WTC11 (cell line): ENCODE measurements at regions not wholly inside any gene's neighbourhood (a gene's known extent, or its start where the extent isn't known, plus 50 kb on each side); places are given as distances from the start of the nearest gene placed in this dataset.

Experiments
- ATF1 ChIP-seq: sonication (generic); formaldehyde crosslinking; IDR thresholded peaks from 2 replicates; pipeline ENCODE4 v1.8.1; 2023; ENCODE audit warnings: mild to moderate bottlenecking, moderate library complexity, missing genetic modification reagents
- ATF6 ChIP-seq: sonication (generic); formaldehyde crosslinking; IDR thresholded peaks from 2 replicates; pipeline ENCODE4 v1.8.1; 2023; ENCODE audit warnings: mild to moderate bottlenecking, missing genetic modification reagents
- CTCF ChIP-seq: fragments of 200-600 bp; IDR thresholded peaks from 2 replicates; pipeline ENCODE4 v1.8.0; 2022; ENCODE audit warnings: antibody characterized with exemption
- EMX1 ChIP-seq: fragments of 250-450 bp; sonication (Bioruptor Pico); IDR thresholded peaks from 2 replicates; pipeline ENCODE4 v1.8.0; 2021; ENCODE audit warnings: mild to moderate bottlenecking
- GTF2I ChIP-seq: fragments of 250-450 bp; sonication (Bioruptor Pico); conservative IDR thresholded peaks from 2 replicates; pipeline ENCODE4 v1.4.0; 2021; ENCODE audit warnings: mild to moderate bottlenecking
- NR3C1 ChIP-seq: sonication (generic); formaldehyde crosslinking; conservative IDR thresholded peaks from 2 replicates; pipeline ENCODE4 v1.8.1; 2023; ENCODE audit warnings: low read depth, mild to moderate bottlenecking, missing genetic modification reagents
- USF2 ChIP-seq: sonication (generic); formaldehyde crosslinking; IDR thresholded peaks from 2 replicates; pipeline ENCODE4 v1.8.1; 2023; ENCODE audit warnings: mild to moderate bottlenecking, missing genetic modification reagents, moderate library complexity
- TF ChIP-seq, protein P1 (sequence below): sonication (generic); formaldehyde crosslinking; IDR thresholded peaks from 2 replicates; pipeline ENCODE4 v1.8.1; 2022; ENCODE audit warnings: mild to moderate bottlenecking, moderate library complexity, missing genetic modification reagents
- TF ChIP-seq, protein P2 (sequence below): sonication (generic); formaldehyde crosslinking; IDR thresholded peaks from 2 replicates; pipeline ENCODE4 v1.8.1; 2022; ENCODE audit warnings: missing genetic modification reagents, borderline replicate concordance
- TF ChIP-seq, protein P3 (sequence below): sonication (generic); formaldehyde crosslinking; IDR thresholded peaks from 2 replicates; pipeline ENCODE4 v1.8.0; 2022; ENCODE audit warnings: mild to moderate bottlenecking, missing genetic modification reagents

- no peak for TF ChIP-seq ATF1
- TF ChIP-seq, protein P1, sequence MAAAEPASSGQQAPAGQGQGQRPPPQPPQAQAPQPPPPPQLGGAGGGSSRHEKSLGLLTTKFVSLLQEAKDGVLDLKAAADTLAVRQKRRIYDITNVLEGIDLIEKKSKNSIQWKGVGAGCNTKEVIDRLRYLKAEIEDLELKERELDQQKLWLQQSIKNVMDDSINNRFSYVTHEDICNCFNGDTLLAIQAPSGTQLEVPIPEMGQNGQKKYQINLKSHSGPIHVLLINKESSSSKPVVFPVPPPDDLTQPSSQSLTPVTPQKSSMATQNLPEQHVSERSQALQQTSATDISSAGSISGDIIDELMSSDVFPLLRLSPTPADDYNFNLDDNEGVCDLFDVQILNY, result no peak
- TF ChIP-seq CTCF, result no peak
- TF ChIP-seq, protein P2, sequence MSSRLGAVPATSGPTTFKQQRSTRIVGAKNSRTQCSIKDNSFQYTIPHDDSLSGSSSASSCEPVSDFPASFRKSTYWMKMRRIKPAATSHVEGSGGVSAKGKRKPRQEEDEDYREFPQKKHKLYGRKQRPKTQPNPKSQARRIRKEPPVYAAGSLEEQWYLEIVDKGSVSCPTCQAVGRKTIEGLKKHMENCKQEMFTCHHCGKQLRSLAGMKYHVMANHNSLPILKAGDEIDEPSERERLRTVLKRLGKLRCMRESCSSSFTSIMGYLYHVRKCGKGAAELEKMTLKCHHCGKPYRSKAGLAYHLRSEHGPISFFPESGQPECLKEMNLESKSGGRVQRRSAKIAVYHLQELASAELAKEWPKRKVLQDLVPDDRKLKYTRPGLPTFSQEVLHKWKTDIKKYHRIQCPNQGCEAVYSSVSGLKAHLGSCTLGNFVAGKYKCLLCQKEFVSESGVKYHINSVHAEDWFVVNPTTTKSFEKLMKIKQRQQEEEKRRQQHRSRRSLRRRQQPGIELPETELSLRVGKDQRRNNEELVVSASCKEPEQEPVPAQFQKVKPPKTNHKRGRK (CRISPR knock-in tag), result no peak
- no peak for TF ChIP-seq GTF2I (CRISPR knock-in tag)
- TF ChIP-seq ATF6 (CRISPR knock-in tag), result no peak
- no peak for TF ChIP-seq USF2 (CRISPR knock-in tag)
- TF ChIP-seq, protein P3, sequence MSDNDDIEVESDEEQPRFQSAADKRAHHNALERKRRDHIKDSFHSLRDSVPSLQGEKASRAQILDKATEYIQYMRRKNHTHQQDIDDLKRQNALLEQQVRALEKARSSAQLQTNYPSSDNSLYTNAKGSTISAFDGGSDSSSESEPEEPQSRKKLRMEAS (CRISPR knock-in tag), result no peak
- no peak for TF ChIP-seq EMX1 (CRISPR knock-in tag)
- TF ChIP-seq NR3C1 (CRISPR knock-in tag), result no peak
Observed at GRCh38 chrX:30483996-30484395, 93.6 kb downstream of the TASL start.
